HG03571 (cell line): ENCODE measurements at regions not wholly inside any gene's neighbourhood (a gene's known extent, or its start where the extent isn't known, plus 50 kb on each side); places are given as distances from the start of the nearest gene placed in this dataset.

ENCODE experiments used
- ATAC-seq: cut with Tn5 transposase; IDR thresholded peaks from one replicate; pipeline ENCODE4 v1.9.1; 2021; ENCODE audit not compliant: unreplicated experiment

- no peak for ATAC-seq
These were observed 404.8 kb upstream of the RAG2 start for GRCh38 chr11:37002831-37003230.

- no peak for ATAC-seq
These were observed 399.6 kb upstream of the RAG2 start for GRCh38 chr11:36997656-36998055.

GRCh38 chr11:36996795-36997194 is 398.8 kb upstream of the RAG2 start:
- ATAC-seq, result no peak

- no peak for ATAC-seq
These were observed 396.2 kb upstream of the RAG2 start for GRCh38 chr11:36994208-36994607.

- ATAC-seq, result no peak
These were observed 390.5 kb upstream of the RAG2 start for GRCh38 chr11:36988556-36988955.

GRCh38 chr11:36985562-36985961 is 387.5 kb upstream of the RAG2 start:
- ATAC-seq, result no peak

GRCh38 chr11:36976741-36977140 is 378.7 kb upstream of the RAG2 start:
- ATAC-seq, result no peak

- ATAC-seq, result no peak
These were observed 376.7 kb upstream of the RAG2 start for GRCh38 chr11:36974771-36975170.

- no peak for ATAC-seq
These were observed 355.9 kb upstream of the RAG2 start for GRCh38 chr11:36953976-36954375.

- no peak for ATAC-seq
These were observed 350.6 kb upstream of the RAG2 start for GRCh38 chr11:36948460-36949127.

- no peak for ATAC-seq
These were observed 347.3 kb upstream of the RAG2 start for GRCh38 chr11:36945384-36945783.

GRCh38 chr11:36933481-36933880 is 335.4 kb upstream of the RAG2 start:
- no peak for ATAC-seq

GRCh38 chr11:36931139-36931538 is 333.1 kb upstream of the RAG2 start:
- no peak for ATAC-seq

GRCh38 chr11:36930256-36930655 is 332.2 kb upstream of the RAG2 start:
- ATAC-seq, result no peak

- no peak for ATAC-seq
These were observed 331.4 kb upstream of the RAG2 start for GRCh38 chr11:36929401-36929800.

- ATAC-seq, result no peak
These were observed 330.6 kb upstream of the RAG2 start for GRCh38 chr11:36928621-36929020.

GRCh38 chr11:36899800-36900199 is 301.8 kb upstream of the RAG2 start:
- no peak for ATAC-seq

- no peak for ATAC-seq
These were observed 292.8 kb upstream of the RAG2 start for GRCh38 chr11:36890841-36891240.

GRCh38 chr11:36890121-36890679 is 292.2 kb upstream of the RAG2 start:
- ATAC-seq, result no peak

GRCh38 chr11:36885154-36885553 is 287.1 kb upstream of the RAG2 start:
- ATAC-seq, result no peak

GRCh38 chr11:36878737-36879136 is 280.7 kb upstream of the RAG2 start:
- ATAC-seq, result no peak

- ATAC-seq, result no peak
These were observed 279.1 kb upstream of the RAG2 start for GRCh38 chr11:36877149-36877548.

- ATAC-seq, result no peak
These were observed 278.2 kb upstream of the RAG2 start for GRCh38 chr11:36876266-36876665.
